ENCODE measurements at regions not wholly inside any gene's neighbourhood (a gene's known extent, or its start where the extent isn't known, plus 50 kb on each side); places are given as distances from the start of the nearest gene placed in this dataset.

- intact Hi-C loops (cut with micrococcal nuclease; ENCODE audit: unreplicated experiment) = no loop called here
- no peaks in the 10 kb centered on the region for H3K27me3 Mint-ChIP-seq (ENCODE audit: insufficient read depth, unreplicated experiment)
- H3K9me3 Mint-ChIP-seq (ENCODE audit: unreplicated experiment) = no peaks in the 10 kb centered on the region
- no peak overlapping the region for H3K27ac Mint-ChIP-seq (ENCODE audit: unreplicated experiment)
- no peaks in the 10 kb centered on the region for H3K4me1 Mint-ChIP-seq (ENCODE audit: low read depth, unreplicated experiment)
- Histone ChIP-seq H3K9me3 (no peaks in the 10 kb centered on the region), H3K36me3 (ENCODE audit: control insufficient read depth, insufficient read depth, low read length) (no peaks in the 10 kb centered on the region), H3K4me1 (peaks cover 11% of the 10 kb centered on the region), H3K4me3 (ENCODE audit: low read depth, low read length) (no peak overlapping the region), H3K27me3 (replicated peaks; ENCODE audit: control insufficient read depth, insufficient read depth, low read length) (no peaks in the 10 kb centered on the region)
- H3K4me3 Mint-ChIP-seq (ENCODE audit: unreplicated experiment) = no peak overlapping the region
- no TSS peak for BruUV-seq (replicated peaks)
- no peaks in the 10 kb centered on the region for H3K36me3 Mint-ChIP-seq (ENCODE audit: insufficient read depth, unreplicated experiment)
- DNase-seq = peak in 1 of 2 experiments; percentile 15
- POLR2A ChIA-PET = no interaction called here
- TF ChIP-seq, protein P1, sequence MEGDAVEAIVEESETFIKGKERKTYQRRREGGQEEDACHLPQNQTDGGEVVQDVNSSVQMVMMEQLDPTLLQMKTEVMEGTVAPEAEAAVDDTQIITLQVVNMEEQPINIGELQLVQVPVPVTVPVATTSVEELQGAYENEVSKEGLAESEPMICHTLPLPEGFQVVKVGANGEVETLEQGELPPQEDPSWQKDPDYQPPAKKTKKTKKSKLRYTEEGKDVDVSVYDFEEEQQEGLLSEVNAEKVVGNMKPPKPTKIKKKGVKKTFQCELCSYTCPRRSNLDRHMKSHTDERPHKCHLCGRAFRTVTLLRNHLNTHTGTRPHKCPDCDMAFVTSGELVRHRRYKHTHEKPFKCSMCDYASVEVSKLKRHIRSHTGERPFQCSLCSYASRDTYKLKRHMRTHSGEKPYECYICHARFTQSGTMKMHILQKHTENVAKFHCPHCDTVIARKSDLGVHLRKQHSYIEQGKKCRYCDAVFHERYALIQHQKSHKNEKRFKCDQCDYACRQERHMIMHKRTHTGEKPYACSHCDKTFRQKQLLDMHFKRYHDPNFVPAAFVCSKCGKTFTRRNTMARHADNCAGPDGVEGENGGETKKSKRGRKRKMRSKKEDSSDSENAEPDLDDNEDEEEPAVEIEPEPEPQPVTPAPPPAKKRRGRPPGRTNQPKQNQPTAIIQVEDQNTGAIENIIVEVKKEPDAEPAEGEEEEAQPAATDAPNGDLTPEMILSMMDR (IDR thresholded peaks at IDR 0.05; ENCODE audit: insufficient read depth in 1 of 2, low read depth in 1 of 2, low read length in 1 of 2, severe bottlenecking in 1 of 2, unreplicated experiment in 1 of 2) = no peak
- CTCF ChIA-PET = no interaction called here
These were observed 82.2 kb downstream of the CPN2 start for GRCh38 chr3:194268654-194269512.

GRCh38 chr3:194269610-194270145 lies 81.5 kb downstream of the CPN2 start:
- Histone ChIP-seq H3K27me3 (replicated peaks; ENCODE audit: control insufficient read depth, insufficient read depth, low read length) (no peaks in the 10 kb centered on the region), H3K36me3 (ENCODE audit: control insufficient read depth, insufficient read depth, low read length) (no peaks in the 10 kb centered on the region), H3K9me3 (no peaks in the 10 kb centered on the region), H3K4me1 (peaks cover 11% of the 10 kb centered on the region), H3K4me3 (ENCODE audit: low read depth, low read length) (no peak overlapping the region)
- ChIA-PET POLR2A (no interaction called here), CTCF (no interaction called here)
- no peaks in the 10 kb centered on the region for H3K27me3 Mint-ChIP-seq (ENCODE audit: insufficient read depth, unreplicated experiment)
- TF ChIP-seq, protein P1 (IDR thresholded peaks at IDR 0.05; ENCODE audit: insufficient read depth in 1 of 2, low read depth in 1 of 2, low read length in 1 of 2, severe bottlenecking in 1 of 2, unreplicated experiment in 1 of 2) = no peak
- intact Hi-C loops (cut with micrococcal nuclease; ENCODE audit: unreplicated experiment) = no loop called here
- H3K4me3 Mint-ChIP-seq (ENCODE audit: unreplicated experiment) = no peak overlapping the region
- BruUV-seq (replicated peaks) = no TSS peak
- H3K36me3 Mint-ChIP-seq (ENCODE audit: insufficient read depth, unreplicated experiment) = peaks cover 3% of the 10 kb centered on the region
- no peak overlapping the region for H3K27ac Mint-ChIP-seq (ENCODE audit: unreplicated experiment)
- DNase-seq = peak in 1 of 2 experiments; percentile 19
- no peaks in the 10 kb centered on the region for H3K9me3 Mint-ChIP-seq (ENCODE audit: unreplicated experiment)
- peaks cover under 1% of the 10 kb centered on the region for H3K4me1 Mint-ChIP-seq (ENCODE audit: low read depth, unreplicated experiment)

DNA sequence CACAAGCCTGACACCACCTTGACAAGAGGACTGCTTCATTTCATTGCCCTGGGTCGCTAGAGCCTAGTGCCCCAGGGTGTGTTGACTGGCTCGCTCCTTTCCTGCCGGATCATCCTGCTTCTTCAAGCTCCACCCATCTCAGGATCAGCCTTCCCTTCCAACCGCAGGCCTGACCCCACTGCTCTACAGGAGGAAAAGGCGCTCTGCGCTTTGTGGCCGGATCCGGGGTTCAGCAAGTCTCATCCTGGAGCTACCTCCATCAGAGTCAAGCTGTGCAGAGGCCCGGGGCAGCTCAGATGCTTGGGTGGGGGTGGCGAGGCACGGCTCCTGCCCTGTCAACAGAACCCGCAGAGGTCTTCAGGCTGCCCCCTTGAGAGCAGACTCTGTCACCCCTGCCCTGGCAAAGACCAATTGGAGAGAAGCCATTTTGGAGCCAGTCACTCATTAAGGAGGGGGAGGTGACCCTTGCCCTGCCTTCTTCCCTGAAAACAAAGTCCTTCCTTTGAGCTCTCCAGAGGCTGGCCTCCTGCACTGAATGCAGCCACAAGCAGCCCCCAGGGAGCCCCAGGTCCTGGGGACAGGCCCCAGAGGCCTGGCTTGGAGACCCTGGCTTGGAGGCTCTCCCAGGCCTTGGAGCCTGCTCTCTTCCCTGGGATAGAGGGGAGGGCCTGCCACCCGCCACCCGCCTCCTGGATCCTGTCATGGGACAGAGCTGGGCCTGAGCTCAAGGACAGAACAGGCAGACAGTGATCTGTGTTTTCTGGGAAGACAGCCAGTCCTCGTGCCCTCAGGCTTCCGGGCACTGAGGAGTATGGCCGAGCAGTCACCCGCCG lies 80.3 kb downstream of the CPN2 start:
- no peak overlapping the region for H3K27ac Mint-ChIP-seq (ENCODE audit: unreplicated experiment)
- TF ChIP-seq, protein P1 (IDR thresholded peaks at IDR 0.05; ENCODE audit: insufficient read depth in 1 of 2, low read depth in 1 of 2, low read length in 1 of 2, severe bottlenecking in 1 of 2, unreplicated experiment in 1 of 2) = no peak
- no peaks in the 10 kb centered on the region for H3K27me3 Mint-ChIP-seq (ENCODE audit: insufficient read depth, unreplicated experiment)
- no peaks in the 10 kb centered on the region for H3K9me3 ChIP-seq
- no peak overlapping the region for H3K4me3 Mint-ChIP-seq (ENCODE audit: unreplicated experiment)
- peaks cover 7% of the 10 kb centered on the region for H3K9me3 Mint-ChIP-seq (ENCODE audit: unreplicated experiment)
- H3K36me3 Mint-ChIP-seq (ENCODE audit: insufficient read depth, unreplicated experiment) = peaks cover 15% of the 10 kb centered on the region
- DNase-seq = peak; percentile 21 to 48
- ChIA-PET CTCF (interaction anchor here (0.6 to 1.2 kb wide), 2 partner anchors 45 to 1029 kb away, joined by 3 to 5 read pairs; no protein-coding TSS in a partner anchor), POLR2A (no interaction called here)
- no peak overlapping the region for H3K4me3 ChIP-seq (ENCODE audit: low read depth, low read length)
- no TSS peak for BruUV-seq (replicated peaks)
- intact Hi-C loops (cut with micrococcal nuclease; ENCODE audit: unreplicated experiment) = no loop called here
- H3K36me3 ChIP-seq (ENCODE audit: control insufficient read depth, insufficient read depth, low read length) = no peaks in the 10 kb centered on the region
- no peaks in the 10 kb centered on the region for H3K27me3 ChIP-seq (replicated peaks; ENCODE audit: control insufficient read depth, insufficient read depth, low read length)
- H3K4me1 ChIP-seq = peaks cover 11% of the 10 kb centered on the region
- H3K4me1 Mint-ChIP-seq (ENCODE audit: low read depth, unreplicated experiment) = peaks cover 7% of the 10 kb centered on the region

Data from Caco-2 (cell line).